Gastroesophageal sphincter (tissue), 3 donors: ENCODE measurements at regions not wholly inside any gene's neighbourhood (a gene's known extent, or its start where the extent isn't known, plus 50 kb on each side); places are given as distances from the start of the nearest gene placed in this dataset.

Experiments used
- POLR2A ChIP-seq, 2 donors: fragments of 450-650 bp; IDR thresholded peaks; one replicate each; pipeline ENCODE4 v1.6.1; 2017; ENCODE audit warnings: antibody characterized with exemption in 2 of 2, mild to moderate bottlenecking in 2 of 2, moderate library complexity in 1 of 2
- TF ChIP-seq, protein P1 (sequence below), 4 experiments: fragments of 200-600 bp in 2 of 4; fragments of 450-650 bp in 2 of 4; sonication (generic) in 1 of 4; IDR thresholded peaks; one replicate each; pipeline ENCODE4 v1.5.1; 2017 to 2019; ENCODE audit warnings: antibody characterized with exemption in 4 of 4, mild to moderate bottlenecking in 2 of 4, moderate library complexity in 2 of 4

DNA sequence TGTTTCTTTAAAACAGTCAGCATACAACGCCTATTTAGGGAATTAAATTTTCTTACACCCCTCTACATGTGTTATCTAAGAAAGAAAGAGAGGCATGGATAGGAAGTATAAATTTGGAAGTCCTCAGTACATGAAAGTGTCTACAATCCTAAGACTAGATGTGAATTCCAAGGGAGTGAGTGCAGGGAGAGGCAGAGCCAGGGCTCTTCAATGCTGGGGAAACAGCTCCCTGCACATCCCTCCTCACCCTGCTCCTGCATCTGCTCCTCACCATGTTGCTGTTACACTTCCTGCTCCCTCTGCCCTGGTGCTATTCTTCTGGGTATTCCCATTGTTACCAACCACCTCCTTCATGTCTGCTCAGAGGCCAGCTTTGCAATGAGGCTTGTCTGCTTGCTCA lies 229.1 kb upstream of the AKR1E2 start:
- TF ChIP-seq, protein P1, sequence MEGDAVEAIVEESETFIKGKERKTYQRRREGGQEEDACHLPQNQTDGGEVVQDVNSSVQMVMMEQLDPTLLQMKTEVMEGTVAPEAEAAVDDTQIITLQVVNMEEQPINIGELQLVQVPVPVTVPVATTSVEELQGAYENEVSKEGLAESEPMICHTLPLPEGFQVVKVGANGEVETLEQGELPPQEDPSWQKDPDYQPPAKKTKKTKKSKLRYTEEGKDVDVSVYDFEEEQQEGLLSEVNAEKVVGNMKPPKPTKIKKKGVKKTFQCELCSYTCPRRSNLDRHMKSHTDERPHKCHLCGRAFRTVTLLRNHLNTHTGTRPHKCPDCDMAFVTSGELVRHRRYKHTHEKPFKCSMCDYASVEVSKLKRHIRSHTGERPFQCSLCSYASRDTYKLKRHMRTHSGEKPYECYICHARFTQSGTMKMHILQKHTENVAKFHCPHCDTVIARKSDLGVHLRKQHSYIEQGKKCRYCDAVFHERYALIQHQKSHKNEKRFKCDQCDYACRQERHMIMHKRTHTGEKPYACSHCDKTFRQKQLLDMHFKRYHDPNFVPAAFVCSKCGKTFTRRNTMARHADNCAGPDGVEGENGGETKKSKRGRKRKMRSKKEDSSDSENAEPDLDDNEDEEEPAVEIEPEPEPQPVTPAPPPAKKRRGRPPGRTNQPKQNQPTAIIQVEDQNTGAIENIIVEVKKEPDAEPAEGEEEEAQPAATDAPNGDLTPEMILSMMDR (IDR thresholded peaks at IDR 0.05): no peak
- no peak for TF ChIP-seq POLR2A (IDR thresholded peaks at IDR 0.05)
